PC-9 (cell line): ENCODE measurements at regions not wholly inside any gene's neighbourhood (a gene's known extent, or its start where the extent isn't known, plus 50 kb on each side); places are given as distances from the start of the nearest gene placed in this dataset.

ENCODE experiments used
- BruUV-seq: library from RNA; stranded (reverse); fragments of 400-500 nt; replicated peaks from 2 replicates; lab custom pipeline; 2021; lab: Mats Ljungman, UMichigan
- CTCF ChIA-PET: fragments of 300-600 bp; sonication (Branson Sonifier 250); formaldehyde crosslinking; loops from one replicate; lab custom pipeline; 2022; ENCODE audit warnings: antibody characterized with exemption; lab: Charles Lee
- POLR2A ChIA-PET: fragments of 300-600 bp; sonication (Branson Sonifier 250); formaldehyde crosslinking; loops from one replicate; lab custom pipeline; 2022; ENCODE audit warnings: antibody characterized with exemption; ENCODE audit not compliant: unreplicated experiment; lab: Charles Lee
- DNase-seq, 2 experiments: peaks; one replicate each; pipeline versions ENCODE4 v3.0.0 to v3.0.0-alpha.2; 2015 to 2022; ENCODE audit warnings: mixed read lengths in 1 of 2
- H2AFZ ChIP-seq: fragments of 200-600 bp; sonication (generic); 2 replicates; pipeline ENCODE4 v1.8.1; 2017; ENCODE audit warnings: antibody characterized with exemption
- H3F3A ChIP-seq: fragments of 200-600 bp; sonication (generic); 2 replicates; pipeline ENCODE4 v1.8.1; 2017; ENCODE audit warnings: antibody characterized with exemption, mild to moderate bottlenecking, low read depth; ENCODE audit not compliant: insufficient read depth
- H3K27ac ChIP-seq: fragments of 200-600 bp; sonication (generic); 2 replicates; pipeline ENCODE4 v1.6.1; 2016; ENCODE audit warnings: mixed run types
- H3K27me3 ChIP-seq: fragments of 200-600 bp; sonication (generic); 2 replicates; pipeline ENCODE4 v1.6.1; 2016; ENCODE audit warnings: low read depth, mixed run types; ENCODE audit not compliant: insufficient read depth
- H3K36me3 ChIP-seq: fragments of 200-600 bp; sonication (generic); 2 replicates; pipeline ENCODE4 v1.6.1; 2016; ENCODE audit warnings: low read depth, mixed run types
- H3K4me1 ChIP-seq: fragments of 200-600 bp; sonication (generic); replicated peaks from 2 replicates; pipeline ENCODE4 v1.6.1; 2016; ENCODE audit warnings: mixed run types; ENCODE audit not compliant: insufficient read depth
- H3K4me2 ChIP-seq: fragments of 200-600 bp; sonication (generic); 2 replicates; pipeline ENCODE4 v1.6.1; 2017; ENCODE audit warnings: mixed run types
- H3K4me3 ChIP-seq: fragments of 200-600 bp; sonication (generic); 2 replicates; pipeline ENCODE4 v1.6.1; 2016; ENCODE audit warnings: mixed run types
- H3K79me2 ChIP-seq: fragments of 200-600 bp; sonication (generic); 2 replicates; pipeline ENCODE4 v1.6.1; 2017; ENCODE audit warnings: low read depth, mixed run types
- H3K9me2 ChIP-seq: fragments of 200-600 bp; sonication (generic); 2 replicates; pipeline ENCODE4 v1.8.1; 2017; ENCODE audit warnings: mild to moderate bottlenecking; ENCODE audit not compliant: insufficient read depth
- H3K9me3 ChIP-seq: fragments of 200-600 bp; sonication (generic); 2 replicates; pipeline ENCODE4 v1.8.1; 2016; ENCODE audit warnings: low read depth; ENCODE audit not compliant: insufficient read depth
- H4K20me1 ChIP-seq: fragments of 200-600 bp; sonication (generic); 2 replicates; pipeline ENCODE4 v1.8.1; 2017; ENCODE audit not compliant: insufficient read depth
- EZH2 ChIP-seq: fragments of 200-600 bp; sonication (generic); IDR thresholded peaks from 2 replicates; pipeline ENCODE4 v1.8.0; 2017; ENCODE audit warnings: antibody characterized with exemption, low read depth
- intact Hi-C: fragments of 100-400 bp; cut with micrococcal nuclease; formaldehyde crosslinking; loops from one replicate; pipeline ENCODE4 v1.10.0; 2022; ENCODE audit not compliant: unreplicated experiment
- TF ChIP-seq, protein P1 (sequence below): fragments of 200-600 bp; sonication (generic); conservative IDR thresholded peaks from 2 replicates; pipeline ENCODE4 v1.6.1; 2017; ENCODE audit warnings: mixed run types, antibody characterized with exemption, mild to moderate bottlenecking, moderate library complexity

DNA sequence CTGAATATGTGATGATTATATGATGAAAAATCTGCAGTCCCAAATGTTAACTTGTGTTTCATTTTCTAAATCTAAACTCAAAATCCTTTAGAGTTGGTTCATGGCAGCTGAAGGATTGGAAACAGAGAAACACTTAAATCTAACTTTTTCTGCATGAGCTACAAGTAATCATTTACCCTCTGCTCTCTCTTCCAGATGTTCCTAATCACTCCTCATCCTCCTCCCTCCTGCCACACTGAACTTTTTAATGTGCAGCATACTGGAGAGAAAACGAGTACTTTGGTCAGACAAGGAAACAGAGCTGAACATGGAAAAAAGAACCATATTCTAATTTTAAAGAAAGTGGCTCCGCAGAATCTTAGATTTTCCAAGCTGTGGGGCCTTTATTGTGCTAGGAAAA is 321.2 kb upstream of the COL8A1 start:
- Histone ChIP-seq H3K9me2 (no peaks in the 10 kb centered on the region), H3K4me1 (no peaks in the 10 kb centered on the region), H3K36me3 (no peaks in the 10 kb centered on the region), H3K27me3 (no peaks in the 10 kb centered on the region), H4K20me1 (no peaks in the 10 kb centered on the region), H3K79me2 (no peaks in the 10 kb centered on the region), H3K27ac (no peak overlapping the region), H3K9me3 (no peaks in the 10 kb centered on the region), H3K4me3 (no peak overlapping the region), H2AFZ (no peak overlapping the region), H3K4me2 (no peak overlapping the region), H3F3A (no peaks in the 10 kb centered on the region)
- BruUV-seq = no TSS peak
- ChIA-PET CTCF (no interaction called here), POLR2A (no interaction called here)
- TF ChIP-seq, protein P1, sequence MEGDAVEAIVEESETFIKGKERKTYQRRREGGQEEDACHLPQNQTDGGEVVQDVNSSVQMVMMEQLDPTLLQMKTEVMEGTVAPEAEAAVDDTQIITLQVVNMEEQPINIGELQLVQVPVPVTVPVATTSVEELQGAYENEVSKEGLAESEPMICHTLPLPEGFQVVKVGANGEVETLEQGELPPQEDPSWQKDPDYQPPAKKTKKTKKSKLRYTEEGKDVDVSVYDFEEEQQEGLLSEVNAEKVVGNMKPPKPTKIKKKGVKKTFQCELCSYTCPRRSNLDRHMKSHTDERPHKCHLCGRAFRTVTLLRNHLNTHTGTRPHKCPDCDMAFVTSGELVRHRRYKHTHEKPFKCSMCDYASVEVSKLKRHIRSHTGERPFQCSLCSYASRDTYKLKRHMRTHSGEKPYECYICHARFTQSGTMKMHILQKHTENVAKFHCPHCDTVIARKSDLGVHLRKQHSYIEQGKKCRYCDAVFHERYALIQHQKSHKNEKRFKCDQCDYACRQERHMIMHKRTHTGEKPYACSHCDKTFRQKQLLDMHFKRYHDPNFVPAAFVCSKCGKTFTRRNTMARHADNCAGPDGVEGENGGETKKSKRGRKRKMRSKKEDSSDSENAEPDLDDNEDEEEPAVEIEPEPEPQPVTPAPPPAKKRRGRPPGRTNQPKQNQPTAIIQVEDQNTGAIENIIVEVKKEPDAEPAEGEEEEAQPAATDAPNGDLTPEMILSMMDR = no peak
- no peak for TF ChIP-seq EZH2
- no peak for DNase-seq
- intact Hi-C loops = no loop called here

DNA sequence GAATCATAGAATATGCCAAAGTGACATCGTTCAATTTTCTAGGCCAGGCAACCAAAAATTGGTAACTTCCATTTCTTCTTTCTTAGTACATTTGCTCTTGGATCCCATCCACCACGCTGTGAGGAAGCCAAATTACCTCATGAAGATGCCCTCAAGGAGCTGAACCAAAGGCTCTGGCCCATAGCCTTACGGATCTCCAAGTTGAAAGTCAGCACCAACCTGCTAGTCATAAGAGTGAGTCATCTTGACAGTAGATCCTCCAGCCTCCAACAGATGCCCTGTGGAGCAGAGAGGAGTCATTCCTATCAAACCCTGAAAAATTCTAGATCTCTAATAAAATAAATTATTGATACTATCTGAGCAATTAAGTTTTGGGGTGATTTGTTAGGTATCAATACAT is 322.5 kb upstream of the COL8A1 start:
- Histone ChIP-seq H3F3A (no peaks in the 10 kb centered on the region), H3K27ac (no peak overlapping the region), H3K79me2 (no peaks in the 10 kb centered on the region), H3K4me2 (no peak overlapping the region), H3K9me2 (no peaks in the 10 kb centered on the region), H3K4me1 (no peaks in the 10 kb centered on the region), H3K4me3 (no peak overlapping the region), H2AFZ (no peak overlapping the region), H3K27me3 (no peaks in the 10 kb centered on the region), H4K20me1 (no peaks in the 10 kb centered on the region), H3K9me3 (no peaks in the 10 kb centered on the region), H3K36me3 (no peaks in the 10 kb centered on the region)
- ChIA-PET CTCF (no interaction called here), POLR2A (no interaction called here)
- TF ChIP-seq, protein P1 = no peak
- no peak for TF ChIP-seq EZH2
- intact Hi-C loops = no loop called here
- BruUV-seq = no TSS peak
- DNase-seq = no peak

DNA sequence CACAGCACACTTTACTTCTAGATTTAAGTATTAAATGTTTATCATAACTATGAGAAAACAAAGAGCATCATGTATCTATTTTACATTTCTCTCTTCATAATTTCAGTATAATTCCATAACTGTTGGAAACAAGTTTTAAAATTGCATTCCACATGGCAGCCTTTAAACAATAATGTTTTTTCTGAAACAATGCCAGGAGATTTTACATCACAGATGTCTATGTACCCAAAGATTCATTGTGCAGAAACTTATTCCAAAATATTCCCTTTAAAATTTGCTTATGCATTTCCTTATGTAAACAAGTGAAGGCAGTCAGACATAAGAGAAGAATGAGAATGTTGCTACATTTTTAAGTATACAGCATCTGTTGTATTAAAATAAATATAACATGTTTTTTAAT is 324.9 kb upstream of the COL8A1 start:
- Histone ChIP-seq H3K4me2 (no peak overlapping the region), H3K4me3 (no peak overlapping the region), H3K36me3 (no peaks in the 10 kb centered on the region), H3K9me3 (no peaks in the 10 kb centered on the region; the same call in 1 of the 2 replicates), H3K27me3 (no peaks in the 10 kb centered on the region), H3K79me2 (no peaks in the 10 kb centered on the region), H4K20me1 (no peaks in the 10 kb centered on the region), H3F3A (no peaks in the 10 kb centered on the region), H3K9me2 (0 out of 2 replicates have a peak, but pooled peaks cover 4% of the 10 kb centered on the region), H3K4me1 (no peaks in the 10 kb centered on the region), H2AFZ (no peak overlapping the region), H3K27ac (no peak overlapping the region)
- ChIA-PET CTCF (no interaction called here), POLR2A (no interaction called here)
- DNase-seq = peak in 1 of 2 experiments; percentile 15
- BruUV-seq = no TSS peak
- intact Hi-C loops = no loop called here
- no peak for TF ChIP-seq EZH2
- TF ChIP-seq, protein P1 = no peak
